Suprapubic skin (tissue), 3 donors: ENCODE measurements at regions not wholly inside any gene's neighbourhood (a gene's known extent, or its start where the extent isn't known, plus 50 kb on each side); places are given as distances from the start of the nearest gene placed in this dataset.
"Not testable (repeated sequence)": the region's sequence is repeated elsewhere in the genome, so short reads cannot be mapped to it uniquely, and the experiment has no call there.

Experiments
- POLR2A ChIP-seq, 2 donors: fragments of 450-650 bp; IDR thresholded peaks; one replicate each; pipeline ENCODE4 v1.6.1; 2017; ENCODE audit warnings: antibody characterized with exemption in 2 of 2, mild to moderate bottlenecking in 2 of 2, moderate library complexity in 2 of 2
- TF ChIP-seq, protein P1 (sequence below), 2 donors: fragments of 200-600 bp in 1 of 2; fragments of 450-650 bp in 1 of 2; sonication (generic) in 1 of 2; IDR thresholded peaks; one replicate each; pipeline ENCODE4 v1.5.1; 2016 to 2019; ENCODE audit warnings: antibody characterized with exemption in 2 of 2, mild to moderate bottlenecking in 1 of 2, moderate library complexity in 1 of 2

DNA sequence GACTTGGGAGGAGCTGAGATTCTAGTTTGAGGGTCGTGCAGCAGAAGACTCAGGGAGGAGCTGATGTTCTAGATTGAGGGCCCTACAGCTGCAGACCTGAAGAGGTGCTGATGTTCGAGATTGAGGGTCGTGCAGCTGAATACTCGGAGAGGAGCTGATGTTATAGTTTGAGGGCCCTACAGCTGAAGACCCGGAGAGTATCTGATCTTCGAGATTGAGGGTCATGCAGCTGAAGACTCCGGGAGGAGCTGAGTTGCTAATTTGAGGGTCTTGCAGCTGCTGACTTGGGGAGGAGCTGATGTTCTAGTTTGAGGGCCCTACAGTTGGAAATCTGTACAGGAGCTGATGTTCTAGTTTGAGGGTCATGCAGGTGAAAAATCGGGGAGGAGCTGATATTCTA, 62.1 kb upstream of the APOD start:
- TF ChIP-seq, protein P1, sequence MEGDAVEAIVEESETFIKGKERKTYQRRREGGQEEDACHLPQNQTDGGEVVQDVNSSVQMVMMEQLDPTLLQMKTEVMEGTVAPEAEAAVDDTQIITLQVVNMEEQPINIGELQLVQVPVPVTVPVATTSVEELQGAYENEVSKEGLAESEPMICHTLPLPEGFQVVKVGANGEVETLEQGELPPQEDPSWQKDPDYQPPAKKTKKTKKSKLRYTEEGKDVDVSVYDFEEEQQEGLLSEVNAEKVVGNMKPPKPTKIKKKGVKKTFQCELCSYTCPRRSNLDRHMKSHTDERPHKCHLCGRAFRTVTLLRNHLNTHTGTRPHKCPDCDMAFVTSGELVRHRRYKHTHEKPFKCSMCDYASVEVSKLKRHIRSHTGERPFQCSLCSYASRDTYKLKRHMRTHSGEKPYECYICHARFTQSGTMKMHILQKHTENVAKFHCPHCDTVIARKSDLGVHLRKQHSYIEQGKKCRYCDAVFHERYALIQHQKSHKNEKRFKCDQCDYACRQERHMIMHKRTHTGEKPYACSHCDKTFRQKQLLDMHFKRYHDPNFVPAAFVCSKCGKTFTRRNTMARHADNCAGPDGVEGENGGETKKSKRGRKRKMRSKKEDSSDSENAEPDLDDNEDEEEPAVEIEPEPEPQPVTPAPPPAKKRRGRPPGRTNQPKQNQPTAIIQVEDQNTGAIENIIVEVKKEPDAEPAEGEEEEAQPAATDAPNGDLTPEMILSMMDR (IDR thresholded peaks at IDR 0.05) = not testable (repeated sequence)
- TF ChIP-seq POLR2A (IDR thresholded peaks at IDR 0.05) = not testable (repeated sequence)
